GM19043 (cell line): ENCODE measurements at regions not wholly inside any gene's neighbourhood (a gene's known extent, or its start where the extent isn't known, plus 50 kb on each side); places are given as distances from the start of the nearest gene placed in this dataset.

Experiments
- ATAC-seq: cut with Tn5 transposase; IDR thresholded peaks from one replicate; pipeline ENCODE4 v1.9.1; 2021; ENCODE audit warnings: low read depth; ENCODE audit not compliant: unreplicated experiment

GRCh38 chr4:22911285-22911684 lies 218.5 kb downstream of the GBA3 start:
- ATAC-seq: no peak

GRCh38 chr4:22910200-22910599 lies 217.5 kb downstream of the GBA3 start:
- no peak for ATAC-seq

GRCh38 chr4:22906045-22906444 lies 213.3 kb downstream of the GBA3 start:
- no peak for ATAC-seq

GRCh38 chr4:22903913-22904312 lies 211.2 kb downstream of the GBA3 start:
- ATAC-seq: no peak

- no peak for ATAC-seq
These were observed 208.9 kb downstream of the GBA3 start for GRCh38 chr4:22901631-22902030.

GRCh38 chr4:22900876-22901275 lies 208.1 kb downstream of the GBA3 start:
- no peak for ATAC-seq

- ATAC-seq: no peak
These were observed 204.9 kb downstream of the GBA3 start for GRCh38 chr4:22897520-22898108.

GRCh38 chr4:22895482-22895881 lies 202.7 kb downstream of the GBA3 start:
- no peak for ATAC-seq

GRCh38 chr4:22884157-22884556 lies 191.4 kb downstream of the GBA3 start:
- ATAC-seq: no peak

- no peak for ATAC-seq
These were observed 188.7 kb downstream of the GBA3 start for GRCh38 chr4:22881411-22881810.

GRCh38 chr4:22877486-22878052 lies 184.8 kb downstream of the GBA3 start:
- no peak for ATAC-seq

- ATAC-seq: no peak
These were observed 183.5 kb downstream of the GBA3 start for GRCh38 chr4:22876270-22876669.

GRCh38 chr4:22875587-22876257 lies 183.0 kb downstream of the GBA3 start:
- no peak for ATAC-seq

- no peak for ATAC-seq
These were observed 181.7 kb downstream of the GBA3 start for GRCh38 chr4:22874334-22874912.

- ATAC-seq: no peak
These were observed 181.2 kb downstream of the GBA3 start for GRCh38 chr4:22873899-22874298.

GRCh38 chr4:22870847-22871449 lies 178.2 kb downstream of the GBA3 start:
- no peak for ATAC-seq

- no peak for ATAC-seq
These were observed 176.5 kb downstream of the GBA3 start for GRCh38 chr4:22869235-22869634.
